HepG2 (cell line): ENCODE measurements at regions not wholly inside any gene's neighbourhood (a gene's known extent, or its start where the extent isn't known, plus 50 kb on each side); places are given as distances from the start of the nearest gene placed in this dataset.

Experiments used
- ATAC-seq: fragments of 200-7000 bp; cut with Tn5 transposase; 3 replicates; pipeline ENCODE4 v1.9.1; 2020; ENCODE audit warnings: mild to moderate bottlenecking, moderate library complexity
- BruUV-seq: library from RNA; stranded (reverse); fragments of 400-500 nt; replicated peaks from 2 replicates; lab custom pipeline; 2021; lab: Mats Ljungman, UMichigan
- CTCF ChIA-PET: fragments of 300-600 bp; formaldehyde crosslinking; extraction: SDS; loops from one replicate; lab custom pipeline; 2021; ENCODE audit warnings: low total read pairs, inconsistent platforms, low intra/inter-chr PET ratio; lab: Yijun Ruan, JAX
- POLR2A ChIA-PET: fragments of 350-600 bp; sonication (Branson Sonifier 250); formaldehyde crosslinking; loops from one replicate; lab custom pipeline; 2020; ENCODE audit warnings: antibody characterized with exemption, inconsistent platforms; lab: Yijun Ruan, JAX
- DNase-seq: peaks from one replicate; pipeline ENCODE4 v3.0.0-alpha.2; 2015; ENCODE audit warnings: low spot score
- FAIRE-seq: peaks from 3 replicates; lab custom pipeline; 2011; peaks lifted over from hg19 to GRCh38; lab: Jason Lieb, UNC
- H2AFZ ChIP-seq: one replicate; pipeline ENCODE4 v1.6.1; 2011; ENCODE audit warnings: low read length, inconsistent platforms
- H3K27ac ChIP-seq: fragments of 300-600 bp; 3 replicates; pipeline ENCODE4 v1.8.0; 2011; ENCODE audit warnings: mixed run types, mild to moderate bottlenecking, mixed read lengths, low read length, inconsistent platforms; ENCODE audit not compliant: insufficient read depth; ENCODE audit errors: extremely low read length
- H3K27me3 ChIP-seq, 2 experiments: fragments of 200-600 bp in 1 of 2; 2 replicates in 1 of 2; 3 replicates in 1 of 2; pipeline versions ENCODE4 v1.6.0 to v1.8.0; 2011; ENCODE audit warnings: low read length in 2 of 2, mild to moderate bottlenecking in 2 of 2, moderate library complexity in 2 of 2, inconsistent platforms in 1 of 2; ENCODE audit not compliant: insufficient read depth in 2 of 2, control insufficient read depth in 1 of 2
- H3K36me3 ChIP-seq, 2 experiments: fragments of 200-600 bp in 1 of 2; replicated peaks in 1 of 2; 2 replicates in 1 of 2; 3 replicates in 1 of 2; pipeline versions ENCODE4 v1.5.1 to v1.8.0; 2011; ENCODE audit warnings: low read length in 2 of 2, inconsistent platforms in 1 of 2; ENCODE audit not compliant: insufficient read depth in 2 of 2, control insufficient read depth in 1 of 2
- H3K4me1 ChIP-seq: 2 replicates; pipeline ENCODE4 v1.5.1; 2012; ENCODE audit warnings: low read length, inconsistent platforms; ENCODE audit not compliant: insufficient read depth
- H3K4me2 ChIP-seq: 2 replicates; pipeline ENCODE4 v1.6.0; 2011; ENCODE audit warnings: low read depth, low read length, inconsistent platforms
- H3K4me3 ChIP-seq, 3 experiments: fragments of 200-600 bp in 1 of 3; sonication (generic), shearing (Covaris generic) in 1 of 3; replicated peaks in 1 of 3; 2 replicates each; pipeline ENCODE4 v1.5.1; 2011 to 2016; ENCODE audit warnings: low read length in 3 of 3, inconsistent platforms in 2 of 3, low read depth in 2 of 3, mild to moderate bottlenecking in 2 of 3, control low read depth in 1 of 3, mixed read lengths in 1 of 3; ENCODE audit not compliant: insufficient read depth in 1 of 3
- H3K79me2 ChIP-seq: one replicate; pipeline ENCODE4 v1.6.1; 2011; ENCODE audit warnings: low read length, inconsistent platforms; ENCODE audit not compliant: insufficient read depth
- H3K9ac ChIP-seq: 2 replicates; pipeline ENCODE4 v1.6.0; 2011; ENCODE audit warnings: mild to moderate bottlenecking, low read depth, low read length, inconsistent platforms; ENCODE audit not compliant: insufficient read depth
- H3K9me3 ChIP-seq: 2 replicates; pipeline ENCODE4 v1.5.1; 2012; ENCODE audit warnings: mild to moderate bottlenecking, low read length
- H4K20me1 ChIP-seq: 2 replicates; pipeline ENCODE4 v1.6.0; 2011; ENCODE audit warnings: inconsistent platforms, mild to moderate bottlenecking, low read length, moderate library complexity; ENCODE audit not compliant: insufficient read depth
- BATF2 ChIP-seq: sonication (generic); formaldehyde crosslinking; IDR thresholded peaks from 2 replicates; pipeline ENCODE4 v1.8.0; 2022; ENCODE audit warnings: mild to moderate bottlenecking, missing genetic modification reagents, moderate library complexity
- FOXJ3 ChIP-seq: sonication (generic); formaldehyde crosslinking; IDR thresholded peaks from 2 replicates; pipeline ENCODE4 v1.4.0; 2020; ENCODE audit warnings: missing genetic modification reagents, mild to moderate bottlenecking, borderline replicate concordance
- HDAC1 ChIP-seq: sonication (generic); formaldehyde crosslinking; IDR thresholded peaks from 2 replicates; pipeline ENCODE4 v1.5.1; 2020; ENCODE audit warnings: mild to moderate bottlenecking, missing genetic modification reagents
- HNRNPK ChIP-seq: fragments of 200-400 bp; formaldehyde crosslinking; IDR thresholded peaks from 2 replicates; pipeline ENCODE4 v1.6.1; 2018; ENCODE audit warnings: low read length, low read depth, moderate library complexity, mild to moderate bottlenecking; ENCODE audit not compliant: poor library complexity, severe bottlenecking
- IRX3 ChIP-seq: sonication (generic); formaldehyde crosslinking; IDR thresholded peaks from 2 replicates; pipeline ENCODE4 v1.8.1; 2023; ENCODE audit warnings: mild to moderate bottlenecking, low read depth, missing genetic modification reagents, borderline replicate concordance
- MEIS2 ChIP-seq: sonication (generic); formaldehyde crosslinking; IDR thresholded peaks from 2 replicates; pipeline ENCODE4 v1.9.0; 2021; ENCODE audit warnings: mild to moderate bottlenecking, missing genetic modification reagents
- MTF1 ChIP-seq: sonication (generic); formaldehyde crosslinking; IDR thresholded peaks from 2 replicates; pipeline ENCODE4 v1.5.0; 2020; ENCODE audit warnings: missing genetic modification reagents
- NFIC ChIP-seq: IDR thresholded peaks from 2 replicates; pipeline ENCODE4 v1.6.1; 2012; ENCODE audit warnings: mild to moderate bottlenecking, low read length, inconsistent platforms
- NKX3-1 ChIP-seq: sonication (generic); formaldehyde crosslinking; IDR thresholded peaks from 2 replicates; pipeline ENCODE4 v1.5.0; 2020; ENCODE audit warnings: missing genetic modification reagents
- PAF1 ChIP-seq: IDR thresholded peaks from 2 replicates; pipeline ENCODE4 v1.6.1; 2016; ENCODE audit warnings: missing genetic modification reagents, missing compliant biosample characterization
- RBM39 ChIP-seq: fragments of 200-400 bp; formaldehyde crosslinking; IDR thresholded peaks from one replicate; pipeline ENCODE4 v1.6.1; 2018; ENCODE audit warnings: antibody characterized with exemption, mild to moderate bottlenecking, low read depth, low read length; ENCODE audit not compliant: poor library complexity, severe bottlenecking
- TARDBP ChIP-seq: sonication (generic); formaldehyde crosslinking; IDR thresholded peaks from 2 replicates; pipeline ENCODE4 v1.8.0; 2022; ENCODE audit warnings: mild to moderate bottlenecking, missing genetic modification reagents
- ZNF24 ChIP-seq: fragments of 450-650 bp; IDR thresholded peaks from 2 replicates; pipeline ENCODE4 v1.6.1; 2017; ENCODE audit warnings: antibody characterized with exemption, mild to moderate bottlenecking
- ZNF333 ChIP-seq: sonication (generic); formaldehyde crosslinking; IDR thresholded peaks from 2 replicates; pipeline ENCODE4 v1.4.0; 2020; ENCODE audit warnings: mild to moderate bottlenecking, missing genetic modification reagents, borderline replicate concordance
- ZNF501 ChIP-seq: sonication (generic); formaldehyde crosslinking; IDR thresholded peaks from 2 replicates; pipeline ENCODE4 v1.5.1; 2020; ENCODE audit warnings: mild to moderate bottlenecking, moderate library complexity, missing genetic modification reagents
- ZNF563 ChIP-seq: sonication (generic); formaldehyde crosslinking; IDR thresholded peaks from 2 replicates; pipeline ENCODE4 v1.8.0; 2022; ENCODE audit warnings: mild to moderate bottlenecking, moderate library complexity, missing genetic modification reagents
- ZNF773 ChIP-seq: sonication (generic); formaldehyde crosslinking; IDR thresholded peaks from 2 replicates; pipeline ENCODE4 v1.4.0; 2020; ENCODE audit warnings: missing genetic modification reagents, borderline replicate concordance
- WGBS: methylation state at CpG from one replicate; pipeline ENCODE4 v1.1.6; 2017; ENCODE audit warnings: low lambda C conversion rate; 5-methylcytosine and 5-hydroxymethylcytosine counted together
- in situ Hi-C: cut with HindIII; loops from 2 replicates; pipeline ENCODE4 v1.10.0; 2017; ENCODE audit warnings: low pct_unique_long_range_greater_than_20kb; ENCODE audit not compliant: extremely low pct_ligation_motif_present
- intact Hi-C: fragments of 100-400 bp; cut with micrococcal nuclease; formaldehyde crosslinking; loops from one replicate; pipeline ENCODE4 v1.10.0; 2022; ENCODE audit not compliant: unreplicated experiment
- TF ChIP-seq, protein P1 (sequence below): IDR thresholded peaks from 2 replicates; pipeline ENCODE4 v1.6.1; 2016; ENCODE audit warnings: missing genetic modification reagents, missing compliant biosample characterization
- TF ChIP-seq, protein P2 (sequence below): sonication (generic); formaldehyde crosslinking; IDR thresholded peaks from 2 replicates; pipeline ENCODE4 v1.4.0; 2020; ENCODE audit warnings: missing genetic modification reagents

DNA sequence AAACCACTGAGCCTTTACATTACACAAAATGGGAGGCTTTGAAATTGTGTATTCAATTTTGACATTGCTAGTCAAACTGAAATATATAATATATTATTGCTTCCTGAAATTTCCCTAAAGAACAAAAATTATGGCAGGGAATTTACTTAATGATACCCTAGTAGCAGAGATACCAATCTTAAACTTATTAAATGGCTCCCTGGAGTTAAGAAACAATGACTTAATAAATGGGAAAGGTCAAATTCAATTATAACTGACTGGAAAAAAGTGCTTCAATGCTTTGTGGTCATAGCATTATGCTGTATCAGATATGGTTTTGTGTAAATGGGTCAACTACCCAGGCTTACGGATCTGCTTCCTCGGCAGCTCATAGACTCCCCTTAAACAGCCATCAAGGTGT is 244.1 kb downstream of the CNTN3 start:
- H3K9ac ChIP-seq: no peak overlapping the region
- in situ Hi-C loops (no loop called here), intact Hi-C loops (no loop called here)
- no peaks in the 10 kb centered on the region for H4K20me1 ChIP-seq
- no peaks in the 10 kb centered on the region for H3K4me1 ChIP-seq
- no peak overlapping the region for H3K27ac ChIP-seq
- ATAC-seq: no peak
- no peak for DNase-seq
- CTCF ChIA-PET: no interaction called here
- no TSS peak for BruUV-seq
- FAIRE-seq: no peak
- no peak overlapping the region for H3K4me2 ChIP-seq
- H3K36me3 ChIP-seq: no peaks in the 10 kb centered on the region
- POLR2A ChIA-PET: no interaction called here
- no peaks in the 10 kb centered on the region for H3K27me3 ChIP-seq
- WGBS: 62% methylated on average over 2 of the region's 2 CpGs
- H2AFZ ChIP-seq: no peak overlapping the region
- no peak overlapping the region for H3K4me3 ChIP-seq
- TF ChIP-seq NFIC: no peak
- TF ChIP-seq, protein P1, sequence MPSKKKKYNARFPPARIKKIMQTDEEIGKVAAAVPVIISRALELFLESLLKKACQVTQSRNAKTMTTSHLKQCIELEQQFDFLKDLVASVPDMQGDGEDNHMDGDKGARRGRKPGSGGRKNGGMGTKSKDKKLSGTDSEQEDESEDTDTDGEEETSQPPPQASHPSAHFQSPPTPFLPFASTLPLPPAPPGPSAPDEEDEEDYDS (CRISPR knock-in tag): no peak
- TF ChIP-seq ZNF24: no peak
- TF ChIP-seq FOXJ3 (CRISPR knock-in tag): no peak
- TF ChIP-seq HNRNPK: no peak
- H3K9me3 ChIP-seq: 0 out of 2 replicates have a peak, but pooled peaks cover 6% of the 10 kb centered on the region
- no peaks in the 10 kb centered on the region for H3K79me2 ChIP-seq

GRCh38 chr3:74366331-74366730 is 248.1 kb downstream of the CNTN3 start:
- DNase-seq (no peak), ATAC-seq (no peak), FAIRE-seq (no peak)
- H3K27me3 ChIP-seq: no peaks in the 10 kb centered on the region
- no peak overlapping the region for H3K9ac ChIP-seq
- in situ Hi-C loops: no loop called here
- intact Hi-C loops: no loop called here
- no TSS peak for BruUV-seq
- no peaks in the 10 kb centered on the region for H3K4me1 ChIP-seq
- no peaks in the 10 kb centered on the region for H4K20me1 ChIP-seq
- H2AFZ ChIP-seq: no peak overlapping the region
- H3K9me3 ChIP-seq: no peaks in the 10 kb centered on the region
- POLR2A ChIA-PET: no interaction called here
- no peaks in the 10 kb centered on the region for H3K79me2 ChIP-seq
- no peak overlapping the region for H3K27ac ChIP-seq
- no peak overlapping the region for H3K4me2 ChIP-seq
- CTCF ChIA-PET: no interaction called here
- no peak overlapping the region for H3K4me3 ChIP-seq
- no peaks in the 10 kb centered on the region for H3K36me3 ChIP-seq
- WGBS: 0% methylated on average over 1 of the region's 1 CpG
- no peak for TF ChIP-seq IRX3
- TF ChIP-seq NKX3-1 (CRISPR knock-in tag): no peak
- TF ChIP-seq MTF1 (CRISPR knock-in tag): no peak
- no peak for TF ChIP-seq MEIS2
- TF ChIP-seq ZNF563 (CRISPR knock-in tag): no peak
- TF ChIP-seq PAF1 (CRISPR knock-in tag): no peak
- TF ChIP-seq TARDBP (CRISPR knock-in tag): no peak
- no peak for TF ChIP-seq BATF2
- TF ChIP-seq RBM39: no peak
- no peak for TF ChIP-seq ZNF501
- TF ChIP-seq HDAC1 (CRISPR knock-in tag): no peak
- no peak for TF ChIP-seq ZNF773 (CRISPR knock-in tag)
- no peak for TF ChIP-seq ZNF333 (CRISPR knock-in tag)
- TF ChIP-seq, protein P2, sequence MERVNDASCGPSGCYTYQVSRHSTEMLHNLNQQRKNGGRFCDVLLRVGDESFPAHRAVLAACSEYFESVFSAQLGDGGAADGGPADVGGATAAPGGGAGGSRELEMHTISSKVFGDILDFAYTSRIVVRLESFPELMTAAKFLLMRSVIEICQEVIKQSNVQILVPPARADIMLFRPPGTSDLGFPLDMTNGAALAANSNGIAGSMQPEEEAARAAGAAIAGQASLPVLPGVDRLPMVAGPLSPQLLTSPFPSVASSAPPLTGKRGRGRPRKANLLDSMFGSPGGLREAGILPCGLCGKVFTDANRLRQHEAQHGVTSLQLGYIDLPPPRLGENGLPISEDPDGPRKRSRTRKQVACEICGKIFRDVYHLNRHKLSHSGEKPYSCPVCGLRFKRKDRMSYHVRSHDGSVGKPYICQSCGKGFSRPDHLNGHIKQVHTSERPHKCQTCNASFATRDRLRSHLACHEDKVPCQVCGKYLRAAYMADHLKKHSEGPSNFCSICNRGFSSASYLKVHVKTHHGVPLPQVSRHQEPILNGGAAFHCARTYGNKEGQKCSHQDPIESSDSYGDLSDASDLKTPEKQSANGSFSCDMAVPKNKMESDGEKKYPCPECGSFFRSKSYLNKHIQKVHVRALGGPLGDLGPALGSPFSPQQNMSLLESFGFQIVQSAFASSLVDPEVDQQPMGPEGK (CRISPR knock-in tag): no peak
